Ascending aorta (tissue), 2 donors: ENCODE measurements at regions not wholly inside any gene's neighbourhood (a gene's known extent, or its start where the extent isn't known, plus 50 kb on each side); places are given as distances from the start of the nearest gene placed in this dataset.
"Not testable (repeated sequence)": the region's sequence is repeated elsewhere in the genome, so short reads cannot be mapped to it uniquely, and the experiment has no call there.

Experiments used
- DNase-seq, 2 donors: peaks; one replicate each; pipeline ENCODE4 v3.0.0-alpha.2; 2019; ENCODE audit warnings: low spot score in 2 of 2
- H3K27ac ChIP-seq, 2 donors: fragments of 200-600 bp; sonication (generic); one replicate each; pipeline ENCODE4 v1.5.1; 2016 to 2017; ENCODE audit warnings: mild to moderate bottlenecking in 1 of 2
- H3K27me3 ChIP-seq: fragments of 200-600 bp; sonication (generic); one replicate; pipeline ENCODE4 v1.5.1; 2017
- H3K36me3 ChIP-seq, 2 donors: fragments of 200-600 bp; sonication (generic); one replicate each; pipeline ENCODE4 v1.5.1; 2016
- H3K4me1 ChIP-seq, 2 donors: fragments of 200-600 bp; sonication (generic); one replicate each; pipeline ENCODE4 v1.5.1; 2016 to 2017; ENCODE audit warnings: mild to moderate bottlenecking in 1 of 2
- H3K4me3 ChIP-seq, 2 donors: fragments of 200-600 bp; sonication (generic); one replicate each; pipeline ENCODE4 v1.5.1; 2016 to 2017; ENCODE audit warnings: mild to moderate bottlenecking in 1 of 2
- H3K9me3 ChIP-seq, 2 donors: fragments of 200-600 bp; sonication (generic); one replicate each; pipeline ENCODE4 v1.5.1; 2016
- intact Hi-C: fragments of 100-400 bp; cut with DNase I; formaldehyde crosslinking; loops from one replicate; pipeline ENCODE4 v1.15.1; 2023
- TF ChIP-seq, protein P1 (sequence below), 3 experiments: fragments of 200-600 bp in 2 of 3; fragments of 450-650 bp in 1 of 3; sonication (generic) in 2 of 3; IDR thresholded peaks; one replicate each; pipeline ENCODE4 v1.5.1; 2016 to 2019; ENCODE audit warnings: antibody characterized with exemption in 3 of 3, mild to moderate bottlenecking in 1 of 3, moderate library complexity in 1 of 3

DNA sequence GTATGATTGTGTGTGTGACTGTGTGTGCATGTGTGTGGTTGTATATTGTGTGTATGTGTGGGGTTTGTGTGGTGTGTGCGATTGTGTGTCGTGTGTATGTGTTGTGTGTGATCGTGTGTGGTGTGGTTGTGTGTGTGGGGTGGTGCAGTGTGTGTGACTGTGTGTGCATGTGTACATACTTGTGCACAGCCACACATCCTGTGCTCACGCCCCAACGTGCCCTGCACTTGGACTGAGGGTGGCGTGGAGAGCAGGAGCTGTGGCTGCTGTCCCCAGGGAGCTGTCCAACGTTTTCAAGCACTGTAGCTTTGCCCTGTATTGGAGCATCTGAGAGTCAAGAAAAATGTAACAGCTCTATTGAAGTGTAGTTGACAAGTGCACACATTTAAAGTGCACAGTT is 243.2 kb upstream of the HDAC4 start:
- TF ChIP-seq, protein P1, sequence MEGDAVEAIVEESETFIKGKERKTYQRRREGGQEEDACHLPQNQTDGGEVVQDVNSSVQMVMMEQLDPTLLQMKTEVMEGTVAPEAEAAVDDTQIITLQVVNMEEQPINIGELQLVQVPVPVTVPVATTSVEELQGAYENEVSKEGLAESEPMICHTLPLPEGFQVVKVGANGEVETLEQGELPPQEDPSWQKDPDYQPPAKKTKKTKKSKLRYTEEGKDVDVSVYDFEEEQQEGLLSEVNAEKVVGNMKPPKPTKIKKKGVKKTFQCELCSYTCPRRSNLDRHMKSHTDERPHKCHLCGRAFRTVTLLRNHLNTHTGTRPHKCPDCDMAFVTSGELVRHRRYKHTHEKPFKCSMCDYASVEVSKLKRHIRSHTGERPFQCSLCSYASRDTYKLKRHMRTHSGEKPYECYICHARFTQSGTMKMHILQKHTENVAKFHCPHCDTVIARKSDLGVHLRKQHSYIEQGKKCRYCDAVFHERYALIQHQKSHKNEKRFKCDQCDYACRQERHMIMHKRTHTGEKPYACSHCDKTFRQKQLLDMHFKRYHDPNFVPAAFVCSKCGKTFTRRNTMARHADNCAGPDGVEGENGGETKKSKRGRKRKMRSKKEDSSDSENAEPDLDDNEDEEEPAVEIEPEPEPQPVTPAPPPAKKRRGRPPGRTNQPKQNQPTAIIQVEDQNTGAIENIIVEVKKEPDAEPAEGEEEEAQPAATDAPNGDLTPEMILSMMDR (IDR thresholded peaks at IDR 0.05) = no peak

GRCh38 chr2:239642406-239643004 is 241.7 kb upstream of the HDAC4 start:
- H3K36me3 ChIP-seq = no peaks in the 10 kb centered on the region
- no peak for DNase-seq
- H3K27me3 ChIP-seq = no peaks in the 10 kb centered on the region
- no peaks in the 10 kb centered on the region for H3K4me1 ChIP-seq
- intact Hi-C loops = no loop called here
- H3K9me3 ChIP-seq = no peaks in the 10 kb centered on the region
- no peak overlapping the region for H3K4me3 ChIP-seq
- H3K27ac ChIP-seq = no peak overlapping the region
- TF ChIP-seq, protein P1 (IDR thresholded peaks at IDR 0.05) = no peak

More for the DNA sequence above, 243.2 kb upstream of the HDAC4 start:
- DNase-seq = no peak
- H3K4me1 ChIP-seq = no peaks in the 10 kb centered on the region
- no peaks in the 10 kb centered on the region for H3K9me3 ChIP-seq
- no peaks in the 10 kb centered on the region for H3K27me3 ChIP-seq
- H3K4me3 ChIP-seq = no peak overlapping the region
- intact Hi-C loops = no loop called here
- no peak overlapping the region for H3K27ac ChIP-seq
- no peaks in the 10 kb centered on the region for H3K36me3 ChIP-seq

- H3K4me3 ChIP-seq, DNase-seq, H3K36me3 ChIP-seq, intact Hi-C loops, H3K27ac ChIP-seq, H3K9me3 ChIP-seq, H3K27me3 ChIP-seq, H3K4me1 ChIP-seq: not testable (repeated sequence)
These were observed 241.1 kb upstream of the HDAC4 start for GRCh38 chr2:239641904-239642303.

DNA sequence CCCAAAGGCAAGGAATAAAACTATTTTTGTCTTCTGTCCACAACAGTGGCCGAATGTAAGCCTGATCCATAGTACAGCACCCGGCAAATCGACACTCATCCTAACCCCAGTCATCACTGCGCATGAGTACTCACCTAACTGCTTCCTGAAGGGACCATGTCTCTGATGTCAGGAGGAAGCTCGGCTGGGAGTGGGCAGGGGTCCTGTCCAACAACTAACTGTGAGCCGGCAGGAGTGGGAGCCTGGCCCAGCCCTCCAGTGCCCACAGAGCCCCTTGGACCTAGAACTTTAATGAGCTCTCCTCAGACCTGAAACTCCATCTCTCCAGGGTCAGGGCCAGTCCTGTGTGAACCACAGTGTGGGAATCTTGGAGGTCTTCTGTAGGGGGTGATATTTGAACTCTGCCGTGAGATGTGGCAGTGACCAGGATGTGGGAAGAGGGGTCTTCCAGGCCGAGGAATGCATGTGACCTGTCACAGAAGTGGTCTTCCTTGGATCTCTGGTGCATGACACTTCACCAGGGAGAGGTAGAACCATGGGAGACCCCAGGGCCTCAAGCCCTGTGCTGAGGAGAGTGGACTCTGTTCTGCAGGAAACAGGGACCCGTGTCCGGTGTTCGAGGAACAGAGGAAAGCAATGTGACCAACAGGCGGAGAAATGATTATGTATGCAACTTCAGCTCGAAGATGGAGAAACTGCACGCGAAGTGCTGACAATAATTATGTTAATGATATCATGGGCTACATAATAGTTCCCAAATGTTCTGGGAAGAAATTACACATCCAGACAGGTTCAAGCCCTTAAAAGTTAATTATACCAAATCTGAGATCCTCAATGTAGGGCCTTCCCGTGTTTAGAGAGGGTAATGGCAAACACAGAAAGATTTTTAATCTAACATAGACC is 240.1 kb upstream of the HDAC4 start:
- Histone ChIP-seq H3K27me3 (no peaks in the 10 kb centered on the region), H3K36me3 (no peaks in the 10 kb centered on the region), H3K27ac (no peak overlapping the region), H3K9me3 (no peaks in the 10 kb centered on the region), H3K4me1 (no peaks in the 10 kb centered on the region), H3K4me3 (no peak overlapping the region)
- TF ChIP-seq, protein P1 (IDR thresholded peaks at IDR 0.05) = no peak
- DNase-seq = no peak
- intact Hi-C loops = no loop called here

DNA sequence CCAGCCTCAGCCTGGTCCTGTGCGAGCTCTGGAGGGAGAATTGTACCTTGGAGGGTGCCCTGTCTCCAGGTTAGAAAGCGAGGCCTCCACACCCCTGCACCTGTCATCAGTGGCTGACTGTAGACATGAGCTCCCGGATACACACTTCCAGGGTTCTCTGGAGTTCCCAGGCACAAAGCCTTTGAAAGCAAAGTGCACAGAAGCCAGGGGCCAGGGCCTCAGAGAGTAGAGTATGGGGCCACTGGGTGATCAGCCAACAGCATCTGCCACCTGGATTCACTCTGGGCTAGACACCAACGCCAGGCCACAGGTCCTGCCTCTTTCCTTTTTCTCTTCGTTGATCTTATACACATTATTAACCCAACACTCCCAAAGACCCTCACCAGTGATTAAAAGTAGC is 239.4 kb upstream of the HDAC4 start:
- TF ChIP-seq, protein P1 (IDR thresholded peaks at IDR 0.05) = no peak
- H3K4me1 ChIP-seq = no peaks in the 10 kb centered on the region
- H3K9me3 ChIP-seq = no peaks in the 10 kb centered on the region
- no peak overlapping the region for H3K4me3 ChIP-seq
- intact Hi-C loops = no loop called here
- H3K27me3 ChIP-seq = no peaks in the 10 kb centered on the region
- H3K27ac ChIP-seq = no peak overlapping the region
- H3K36me3 ChIP-seq = no peaks in the 10 kb centered on the region
- no peak for DNase-seq

DNA sequence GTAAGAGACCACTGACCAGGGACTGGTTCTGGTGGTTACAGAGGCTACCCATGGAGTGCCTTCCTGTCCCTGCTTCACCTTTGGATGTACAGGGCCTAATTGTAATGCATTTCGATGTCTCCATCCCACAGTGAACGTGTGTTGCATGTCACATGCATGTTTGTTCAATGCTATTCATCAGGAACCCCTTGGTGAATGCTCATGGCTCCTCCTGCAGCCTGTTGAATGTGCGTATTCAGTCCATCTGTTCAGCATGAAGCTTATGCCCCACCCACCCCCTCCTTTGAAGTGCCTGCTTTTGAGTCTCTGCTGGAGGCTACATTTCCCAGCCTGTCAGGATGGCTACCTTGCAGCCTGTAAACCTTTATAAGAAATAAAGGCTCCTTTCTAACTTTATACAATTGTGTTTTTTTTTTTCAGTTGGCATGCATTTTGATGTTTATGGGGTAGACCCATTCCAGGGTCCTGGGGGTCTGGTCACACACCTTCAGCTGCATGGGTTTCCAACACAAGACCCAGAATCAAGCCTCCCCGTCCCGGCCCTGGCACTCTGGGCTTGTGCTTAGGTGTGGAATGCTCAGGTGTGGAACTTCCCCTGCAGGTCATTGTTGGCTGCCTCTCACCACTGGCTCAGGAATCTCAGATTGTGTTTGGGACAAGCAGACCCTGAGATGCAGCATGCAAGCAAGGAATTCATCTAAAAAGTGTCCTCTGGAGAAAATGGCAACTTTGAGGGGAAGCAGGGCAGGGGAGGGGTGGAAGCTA is 238.8 kb upstream of the HDAC4 start:
- TF ChIP-seq, protein P1 (IDR thresholded peaks at IDR 0.05) = no peak
- Histone ChIP-seq H3K4me3 (no peak overlapping the region), H3K4me1 (no peaks in the 10 kb centered on the region), H3K27ac (no peak overlapping the region), H3K9me3 (no peaks in the 10 kb centered on the region), H3K27me3 (no peaks in the 10 kb centered on the region), H3K36me3 (no peaks in the 10 kb centered on the region)
- intact Hi-C loops = no loop called here
- DNase-seq = no peak
